Tibial artery (tissue), 4 donors: ENCODE measurements at regions not wholly inside any gene's neighbourhood (a gene's known extent, or its start where the extent isn't known, plus 50 kb on each side); places are given as distances from the start of the nearest gene placed in this dataset.

Experiments used
- DNase-seq, 2 donors: peaks; one replicate each; pipeline ENCODE4 v3.0.0-alpha.2; 2019
- H3K27ac ChIP-seq, 2 donors: fragments of 200-600 bp; sonication (generic) in 1 of 2; 1 replicate in 1 of 2; 2 replicates in 1 of 2; pipeline ENCODE4 v1.5.1; 2018 to 2019; ENCODE audit warnings: mild to moderate bottlenecking in 1 of 2
- H3K27me3 ChIP-seq, 2 donors: fragments of 200-600 bp; sonication (generic) in 1 of 2; one replicate each; pipeline versions ENCODE4 v1.5.1 to v1.6.0; 2016 to 2019
- H3K36me3 ChIP-seq, 3 donors: fragments of 200-600 bp; sonication (generic) in 2 of 3; one replicate each; pipeline ENCODE4 v1.5.1; 2016 to 2019; ENCODE audit warnings: mild to moderate bottlenecking in 2 of 3
- H3K4me1 ChIP-seq, 4 donors: fragments of 200-600 bp; sonication (generic) in 2 of 4; 1 replicate in 3 of 4; 2 replicates in 1 of 4; pipeline ENCODE4 v1.5.1; 2016 to 2019
- H3K4me3 ChIP-seq, 2 donors: fragments of 200-600 bp; sonication (generic) in 1 of 2; 1 replicate in 1 of 2; 2 replicates in 1 of 2; pipeline ENCODE4 v1.5.1; 2018 to 2019; ENCODE audit warnings: mild to moderate bottlenecking in 2 of 2
- H3K9me3 ChIP-seq, 3 donors: fragments of 200-600 bp; sonication (generic) in 1 of 3; one replicate each; pipeline ENCODE4 v1.5.1; 2016 to 2019
- intact Hi-C: fragments of 100-400 bp; cut with DNase I; formaldehyde crosslinking; loops from one replicate; pipeline ENCODE4 v1.15.0; 2023; ENCODE audit warnings: low total_unique reads
- TF ChIP-seq, protein P1 (sequence below), 2 experiments: fragments of 200-600 bp in 1 of 2; fragments of 450-650 bp in 1 of 2; IDR thresholded peaks; one replicate each; pipeline ENCODE4 v1.5.1; 2017 to 2019; ENCODE audit warnings: antibody characterized with exemption in 2 of 2, mild to moderate bottlenecking in 1 of 2, moderate library complexity in 1 of 2

DNA sequence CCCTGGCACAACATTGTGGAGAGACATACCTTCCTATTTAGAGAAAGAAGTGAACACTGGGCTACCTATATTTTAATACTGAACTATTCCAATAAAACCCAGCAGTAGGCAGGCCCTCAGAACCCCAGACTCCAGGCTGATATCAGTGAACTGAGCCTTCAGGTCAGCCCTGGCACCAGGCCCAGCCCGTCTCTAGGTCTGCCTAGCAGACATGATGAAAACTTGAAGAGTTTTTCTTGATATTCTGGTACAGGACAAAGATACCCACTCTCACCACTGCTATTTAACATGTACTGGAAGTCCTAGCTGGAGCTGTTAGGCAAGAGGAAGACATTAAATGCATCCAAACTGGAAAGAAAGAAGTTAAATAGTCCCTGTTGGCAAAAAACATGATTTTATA is 396.6 kb upstream of the SPRY2 start:
- H3K4me3 ChIP-seq = no peak overlapping the region
- no peaks in the 10 kb centered on the region for H3K27me3 ChIP-seq
- intact Hi-C loops = no loop called here
- no peak for DNase-seq
- TF ChIP-seq, protein P1, sequence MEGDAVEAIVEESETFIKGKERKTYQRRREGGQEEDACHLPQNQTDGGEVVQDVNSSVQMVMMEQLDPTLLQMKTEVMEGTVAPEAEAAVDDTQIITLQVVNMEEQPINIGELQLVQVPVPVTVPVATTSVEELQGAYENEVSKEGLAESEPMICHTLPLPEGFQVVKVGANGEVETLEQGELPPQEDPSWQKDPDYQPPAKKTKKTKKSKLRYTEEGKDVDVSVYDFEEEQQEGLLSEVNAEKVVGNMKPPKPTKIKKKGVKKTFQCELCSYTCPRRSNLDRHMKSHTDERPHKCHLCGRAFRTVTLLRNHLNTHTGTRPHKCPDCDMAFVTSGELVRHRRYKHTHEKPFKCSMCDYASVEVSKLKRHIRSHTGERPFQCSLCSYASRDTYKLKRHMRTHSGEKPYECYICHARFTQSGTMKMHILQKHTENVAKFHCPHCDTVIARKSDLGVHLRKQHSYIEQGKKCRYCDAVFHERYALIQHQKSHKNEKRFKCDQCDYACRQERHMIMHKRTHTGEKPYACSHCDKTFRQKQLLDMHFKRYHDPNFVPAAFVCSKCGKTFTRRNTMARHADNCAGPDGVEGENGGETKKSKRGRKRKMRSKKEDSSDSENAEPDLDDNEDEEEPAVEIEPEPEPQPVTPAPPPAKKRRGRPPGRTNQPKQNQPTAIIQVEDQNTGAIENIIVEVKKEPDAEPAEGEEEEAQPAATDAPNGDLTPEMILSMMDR (IDR thresholded peaks at IDR 0.05) = no peak
- no peaks in the 10 kb centered on the region for H3K9me3 ChIP-seq
- H3K27ac ChIP-seq = no peak overlapping the region
- no peaks in the 10 kb centered on the region for H3K36me3 ChIP-seq
- H3K4me1 ChIP-seq = no peaks in the 10 kb centered on the region

GRCh38 chr13:80727321-80727975 is 386.5 kb upstream of the SPRY2 start:
- H3K9me3 ChIP-seq = no peaks in the 10 kb centered on the region
- no peaks in the 10 kb centered on the region for H3K27me3 ChIP-seq
- H3K27ac ChIP-seq = no peak overlapping the region
- intact Hi-C loops = no loop called here
- no peaks in the 10 kb centered on the region for H3K4me1 ChIP-seq
- no peak overlapping the region for H3K4me3 ChIP-seq
- no peak for DNase-seq
- TF ChIP-seq, protein P1 (IDR thresholded peaks at IDR 0.05) = no peak
- no peaks in the 10 kb centered on the region for H3K36me3 ChIP-seq

GRCh38 chr13:80726868-80727267 is 385.9 kb upstream of the SPRY2 start:
- DNase-seq = no peak
- Histone ChIP-seq H3K4me3 (no peak overlapping the region), H3K9me3 (no peaks in the 10 kb centered on the region), H3K27me3 (no peaks in the 10 kb centered on the region), H3K36me3 (no peaks in the 10 kb centered on the region), H3K27ac (no peak overlapping the region), H3K4me1 (no peaks in the 10 kb centered on the region)
- intact Hi-C loops = no loop called here
- TF ChIP-seq, protein P1 (IDR thresholded peaks at IDR 0.05) = no peak

DNA sequence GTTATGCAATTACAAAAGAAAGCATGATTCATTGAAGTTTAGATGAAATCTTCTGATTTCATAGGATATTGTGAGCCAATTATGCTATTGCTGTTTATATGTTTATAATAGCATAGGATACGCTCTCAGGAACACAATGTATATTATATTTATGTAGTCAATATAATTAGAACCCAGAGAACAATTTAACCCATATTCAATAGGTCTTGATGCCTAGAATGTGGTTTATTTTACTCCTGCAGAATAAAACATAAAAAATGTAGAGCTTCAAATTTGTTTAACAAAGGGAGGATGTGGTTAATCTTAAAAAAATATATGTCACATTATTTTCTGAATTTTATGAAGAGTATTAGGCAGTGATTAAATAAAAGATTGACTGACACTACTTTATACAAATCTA is 380.8 kb upstream of the SPRY2 start:
- no peak for DNase-seq
- TF ChIP-seq, protein P1 (IDR thresholded peaks at IDR 0.05) = no peak
- Histone ChIP-seq H3K36me3 (no peaks in the 10 kb centered on the region), H3K4me3 (no peak overlapping the region), H3K27ac (no peak overlapping the region), H3K9me3 (no peaks in the 10 kb centered on the region), H3K27me3 (no peaks in the 10 kb centered on the region), H3K4me1 (no peaks in the 10 kb centered on the region)
- intact Hi-C loops = no loop called here

DNA sequence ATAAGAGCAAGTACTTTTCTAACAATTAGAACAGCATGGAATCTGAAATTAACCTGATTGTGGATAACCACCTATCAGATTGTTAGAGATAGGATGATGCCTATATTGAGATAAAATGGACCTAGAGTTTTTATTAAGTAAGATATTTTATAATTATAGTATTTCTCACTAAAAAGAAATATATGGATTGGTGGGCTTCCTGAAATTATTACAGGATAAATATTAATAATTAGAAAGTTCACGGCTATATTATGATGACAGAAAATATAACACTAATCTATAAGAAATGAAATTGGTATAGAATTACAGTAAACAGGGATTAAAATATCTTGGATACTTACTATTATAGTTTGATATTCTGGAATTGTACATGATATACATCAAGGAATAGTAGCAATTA is 378.0 kb upstream of the SPRY2 start:
- H3K27ac ChIP-seq = no peak overlapping the region
- H3K36me3 ChIP-seq = no peaks in the 10 kb centered on the region
- H3K27me3 ChIP-seq = no peaks in the 10 kb centered on the region
- H3K9me3 ChIP-seq = no peaks in the 10 kb centered on the region
- DNase-seq = no peak
- TF ChIP-seq, protein P1 (IDR thresholded peaks at IDR 0.05) = no peak
- intact Hi-C loops = no loop called here
- H3K4me1 ChIP-seq = no peaks in the 10 kb centered on the region
- no peak overlapping the region for H3K4me3 ChIP-seq

DNA sequence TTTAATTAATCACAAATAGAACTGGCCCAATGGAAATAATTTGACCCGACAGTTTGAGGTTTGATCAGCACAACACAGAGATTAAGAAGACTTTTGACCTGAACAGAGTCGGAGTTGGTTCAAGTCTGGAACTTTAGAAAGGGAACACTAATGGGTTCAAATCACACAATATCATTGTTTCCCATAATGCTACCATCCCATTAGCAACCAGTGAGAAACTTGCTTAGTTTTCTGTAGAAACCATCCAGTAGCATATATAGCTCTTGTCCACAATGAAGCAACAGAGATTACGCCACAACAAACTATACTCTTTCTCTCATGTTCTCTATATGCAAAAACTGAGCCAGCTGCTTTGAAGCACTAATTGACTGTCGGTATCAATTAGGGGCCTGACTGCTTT is 376.9 kb upstream of the SPRY2 start:
- Histone ChIP-seq H3K4me1 (no peaks in the 10 kb centered on the region), H3K9me3 (peaks cover 0 to 7% (median 3%) of the 10 kb centered on the region in 3 donors), H3K27ac (no peak overlapping the region), H3K4me3 (no peak overlapping the region), H3K36me3 (no peaks in the 10 kb centered on the region), H3K27me3 (no peaks in the 10 kb centered on the region)
- intact Hi-C loops = no loop called here
- DNase-seq = no peak
- TF ChIP-seq, protein P1 (IDR thresholded peaks at IDR 0.05) = no peak
